Natural killer cell (primary cell): ENCODE measurements at regions not wholly inside any gene's neighbourhood (a gene's known extent, or its start where the extent isn't known, plus 50 kb on each side); places are given as distances from the start of the nearest gene placed in this dataset.

Experiments
- ATAC-seq, 3 donors: fragments of 150-1000 bp in 2 of 3; fragments of 200-7000 bp in 1 of 3; cut with Tn5 transposase; 1 replicate in 1 of 3; 2 replicates in 2 of 3; pipeline ENCODE4 v1.10.0; 2021; ENCODE audit warnings: mild to moderate bottlenecking in 2 of 3, moderate library complexity in 2 of 3
- DNase-seq, 2 donors: peaks; one replicate each; pipeline versions ENCODE4 v3.0.0 to v3.0.0-alpha.2; 2013 to 2021; ENCODE audit warnings: mixed read lengths in 1 of 2
- H3K27ac ChIP-seq: one replicate; pipeline ENCODE4 v1.5.1; 2013; ENCODE audit warnings: mild to moderate bottlenecking, low read length
- H3K27me3 ChIP-seq: one replicate; pipeline ENCODE4 v1.6.1; 2013; ENCODE audit warnings: low read length; ENCODE audit not compliant: control insufficient read depth, insufficient read depth
- H3K36me3 ChIP-seq: one replicate; pipeline ENCODE4 v1.6.1; 2013; ENCODE audit warnings: low read length; ENCODE audit not compliant: control insufficient read depth, insufficient read depth
- H3K4me1 ChIP-seq: one replicate; pipeline ENCODE4 v1.6.1; 2013; ENCODE audit warnings: low read length; ENCODE audit not compliant: control insufficient read depth, insufficient read depth
- H3K4me3 ChIP-seq: one replicate; pipeline ENCODE4 v1.5.1; 2013; ENCODE audit warnings: low read length
- H3K9me3 ChIP-seq: one replicate; pipeline ENCODE4 v1.6.1; 2013; ENCODE audit warnings: low read length; ENCODE audit not compliant: control insufficient read depth, insufficient read depth
- H3K27ac Mint-ChIP-seq, 2 donors: one replicate each; pipeline ENCODE4 v1.8.0; 2022; ENCODE audit warnings: mild to moderate bottlenecking in 2 of 2, mixed read lengths in 2 of 2, moderate library complexity in 1 of 2
- H3K27me3 Mint-ChIP-seq, 2 donors: one replicate each; pipeline ENCODE4 v1.8.0; 2022; ENCODE audit warnings: low read depth in 2 of 2, mixed read lengths in 2 of 2
- H3K36me3 Mint-ChIP-seq: one replicate; pipeline ENCODE4 v1.8.0; 2022; ENCODE audit warnings: mixed read lengths
- H3K4me1 Mint-ChIP-seq, 2 donors: one replicate each; pipeline ENCODE4 v1.8.0; 2022; ENCODE audit warnings: mixed read lengths in 2 of 2
- H3K4me3 Mint-ChIP-seq: one replicate; pipeline ENCODE4 v1.8.0; 2022; ENCODE audit warnings: mild to moderate bottlenecking, moderate library complexity, mixed read lengths
- H3K9me3 Mint-ChIP-seq, 2 donors: one replicate each; pipeline ENCODE4 v1.8.0; 2022; ENCODE audit warnings: mixed read lengths in 2 of 2
- WGBS: methylation state at CpG from one replicate; pipeline ENCODE4 v1.1.7; 2013; ENCODE audit warnings: missing lambda C conversion rate; ENCODE audit not compliant: insufficient coverage; 5-methylcytosine and 5-hydroxymethylcytosine counted together
- intact Hi-C: fragments of 100-400 bp; cut with micrococcal nuclease; formaldehyde crosslinking; loops from one replicate; pipeline ENCODE4 v1.14.2; 2022
- TF ChIP-seq, protein P1 (sequence below): fragments of 200-600 bp; IDR thresholded peaks from one replicate; pipeline ENCODE4 v1.8.0; 2022; ENCODE audit warnings: antibody characterized with exemption

- Mint-ChIP-seq H3K27me3 (no peaks in the 10 kb centered on the region), H3K9me3 (no peaks in the 10 kb centered on the region), H3K27ac (no peak overlapping the region), H3K4me1 (no peaks in the 10 kb centered on the region), H3K36me3 (no peaks in the 10 kb centered on the region), H3K4me3 (no peak overlapping the region)
- no peaks in the 10 kb centered on the region for H3K27me3 ChIP-seq
- 100% methylated on average over 1 of the region's 2 CpGs for WGBS
- no peaks in the 10 kb centered on the region for H3K9me3 ChIP-seq
- no peaks in the 10 kb centered on the region for H3K4me1 ChIP-seq
- H3K4me3 ChIP-seq: no peak overlapping the region
- TF ChIP-seq, protein P1, sequence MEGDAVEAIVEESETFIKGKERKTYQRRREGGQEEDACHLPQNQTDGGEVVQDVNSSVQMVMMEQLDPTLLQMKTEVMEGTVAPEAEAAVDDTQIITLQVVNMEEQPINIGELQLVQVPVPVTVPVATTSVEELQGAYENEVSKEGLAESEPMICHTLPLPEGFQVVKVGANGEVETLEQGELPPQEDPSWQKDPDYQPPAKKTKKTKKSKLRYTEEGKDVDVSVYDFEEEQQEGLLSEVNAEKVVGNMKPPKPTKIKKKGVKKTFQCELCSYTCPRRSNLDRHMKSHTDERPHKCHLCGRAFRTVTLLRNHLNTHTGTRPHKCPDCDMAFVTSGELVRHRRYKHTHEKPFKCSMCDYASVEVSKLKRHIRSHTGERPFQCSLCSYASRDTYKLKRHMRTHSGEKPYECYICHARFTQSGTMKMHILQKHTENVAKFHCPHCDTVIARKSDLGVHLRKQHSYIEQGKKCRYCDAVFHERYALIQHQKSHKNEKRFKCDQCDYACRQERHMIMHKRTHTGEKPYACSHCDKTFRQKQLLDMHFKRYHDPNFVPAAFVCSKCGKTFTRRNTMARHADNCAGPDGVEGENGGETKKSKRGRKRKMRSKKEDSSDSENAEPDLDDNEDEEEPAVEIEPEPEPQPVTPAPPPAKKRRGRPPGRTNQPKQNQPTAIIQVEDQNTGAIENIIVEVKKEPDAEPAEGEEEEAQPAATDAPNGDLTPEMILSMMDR: no peak
- DNase-seq (no peak), ATAC-seq (no peak)
- no peaks in the 10 kb centered on the region for H3K36me3 ChIP-seq
- intact Hi-C loops: no loop called here
- no peak overlapping the region for H3K27ac ChIP-seq
Observed at GRCh38 chrX:121169099-121170035, 122.0 kb downstream of the GLUD2 start.

DNA sequence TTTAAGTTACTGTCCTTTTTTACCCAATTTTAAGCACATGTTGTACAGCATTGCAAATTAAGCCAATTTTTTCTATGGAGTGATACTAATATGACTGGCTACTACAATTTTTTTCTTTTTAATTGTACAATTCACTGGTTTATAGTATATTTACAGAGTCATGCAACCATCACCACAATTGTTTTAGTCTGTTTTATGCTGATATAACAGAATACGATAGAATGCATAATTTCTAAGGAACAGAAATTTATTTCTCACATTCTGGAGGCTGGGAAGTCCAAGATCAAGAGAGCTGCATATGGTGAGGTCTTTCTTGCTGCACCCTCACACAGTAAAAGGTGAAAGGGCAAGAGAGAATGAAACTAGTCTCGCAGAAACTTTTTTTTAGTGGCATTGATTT, 125.3 kb downstream of the GLUD2 start:
- Histone ChIP-seq H3K27me3 (no peaks in the 10 kb centered on the region), H3K9me3 (no peaks in the 10 kb centered on the region), H3K4me1 (no peaks in the 10 kb centered on the region), H3K36me3 (no peaks in the 10 kb centered on the region), H3K4me3 (no peak overlapping the region), H3K27ac (no peak overlapping the region)
- no peaks in the 10 kb centered on the region for H3K27me3 Mint-ChIP-seq
- H3K4me3 Mint-ChIP-seq: no peak overlapping the region
- intact Hi-C loops: no loop called here
- no peak overlapping the region for H3K27ac Mint-ChIP-seq
- no peaks in the 10 kb centered on the region for H3K4me1 Mint-ChIP-seq
- ATAC-seq: no peak
- no CpG with 5 or more reads among the region's 2 CpGs for WGBS
- DNase-seq: no peak
- TF ChIP-seq, protein P1: no peak
- no peaks in the 10 kb centered on the region for H3K36me3 Mint-ChIP-seq
- H3K9me3 Mint-ChIP-seq: peaks cover 0 to 2% of the 10 kb centered on the region in 2 donors

- H3K27ac ChIP-seq: no peak overlapping the region
- no peaks in the 10 kb centered on the region for H3K36me3 ChIP-seq
- no peaks in the 10 kb centered on the region for H3K9me3 ChIP-seq
- no peaks in the 10 kb centered on the region for H3K27me3 ChIP-seq
- ATAC-seq (no peak), DNase-seq (no peak)
- H3K4me3 Mint-ChIP-seq: no peak overlapping the region
- H3K36me3 Mint-ChIP-seq: no peaks in the 10 kb centered on the region
- H3K27me3 Mint-ChIP-seq: no peaks in the 10 kb centered on the region
- TF ChIP-seq, protein P1: no peak
- H3K4me3 ChIP-seq: no peak overlapping the region
- H3K4me1 ChIP-seq: no peaks in the 10 kb centered on the region
- 77% methylated on average over 1 of the region's 1 CpG for WGBS
- no peak overlapping the region for H3K27ac Mint-ChIP-seq
- intact Hi-C loops: no loop called here
- H3K4me1 Mint-ChIP-seq: no peaks in the 10 kb centered on the region
- peaks cover 0 to 3% of the 10 kb centered on the region in 2 donors for H3K9me3 Mint-ChIP-seq
Observed at GRCh38 chrX:121179972-121180371, 132.6 kb downstream of the GLUD2 start.

DNA sequence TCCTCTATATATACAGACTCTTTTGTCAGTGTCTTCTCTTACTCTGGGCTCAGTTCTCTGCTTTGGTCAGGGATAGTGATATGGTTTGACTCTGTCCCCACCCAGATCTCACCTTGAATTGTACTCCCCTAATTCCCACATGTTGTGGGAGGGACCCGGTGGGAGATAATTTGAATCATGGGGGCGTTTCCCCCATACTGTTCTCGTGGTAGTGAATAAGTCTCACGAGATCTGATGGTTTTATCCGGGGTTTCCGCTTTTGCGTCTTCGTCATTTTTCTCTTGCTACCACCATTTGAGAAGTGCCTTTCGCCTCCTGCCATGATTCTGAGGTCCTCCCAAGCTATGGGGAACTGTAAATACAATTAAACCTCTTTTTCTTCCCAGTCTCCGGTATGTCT, 144.4 kb downstream of the GLUD2 start:
- H3K36me3 ChIP-seq: no peaks in the 10 kb centered on the region
- no peaks in the 10 kb centered on the region for H3K9me3 ChIP-seq
- no peak overlapping the region for H3K4me3 Mint-ChIP-seq
- intact Hi-C loops: no loop called here
- ATAC-seq: no peak
- no peaks in the 10 kb centered on the region for H3K4me1 ChIP-seq
- peaks cover 0 to 3% of the 10 kb centered on the region in 2 donors for H3K9me3 Mint-ChIP-seq
- TF ChIP-seq, protein P1: no peak
- no peaks in the 10 kb centered on the region for H3K27me3 ChIP-seq
- H3K27ac Mint-ChIP-seq: no peak overlapping the region
- H3K27ac ChIP-seq: no peak overlapping the region
- 60% methylated on average over 1 of the region's 10 CpGs for WGBS
- H3K4me3 ChIP-seq: no peak overlapping the region
- no peaks in the 10 kb centered on the region for H3K4me1 Mint-ChIP-seq
- no peaks in the 10 kb centered on the region for H3K27me3 Mint-ChIP-seq
- DNase-seq: no peak
- no peaks in the 10 kb centered on the region for H3K36me3 Mint-ChIP-seq
